Stimulated activated naive CD8-positive, alpha-beta T cell treated with anti-CD3 and anti-CD28 coated beads, Interleukin-15, Interleukin-2, amounts not matched to agents 100 ng/mL and 50 ng/mL, for 24 hours (primary cell): ENCODE measurements at regions not wholly inside any gene's neighbourhood (a gene's known extent, or its start where the extent isn't known, plus 50 kb on each side); places are given as distances from the start of the nearest gene placed in this dataset.

Experiments used
- H3K27ac Mint-ChIP-seq: one replicate; pipeline ENCODE4 v1.8.0; 2021; ENCODE audit warnings: mild to moderate bottlenecking, mixed read lengths
- H3K27me3 Mint-ChIP-seq: one replicate; pipeline ENCODE4 v1.8.0; 2021; ENCODE audit warnings: mixed read lengths
- H3K36me3 Mint-ChIP-seq: one replicate; pipeline ENCODE4 v1.8.0; 2021; ENCODE audit warnings: low read depth, mixed read lengths
- H3K4me1 Mint-ChIP-seq: one replicate; pipeline ENCODE4 v1.8.0; 2021; ENCODE audit warnings: low read depth, mixed read lengths
- H3K4me3 Mint-ChIP-seq: one replicate; pipeline ENCODE4 v1.8.0; 2021; ENCODE audit warnings: mild to moderate bottlenecking, mixed read lengths
- H3K9me3 Mint-ChIP-seq: one replicate; pipeline ENCODE4 v1.8.0; 2021; ENCODE audit warnings: mixed read lengths

DNA sequence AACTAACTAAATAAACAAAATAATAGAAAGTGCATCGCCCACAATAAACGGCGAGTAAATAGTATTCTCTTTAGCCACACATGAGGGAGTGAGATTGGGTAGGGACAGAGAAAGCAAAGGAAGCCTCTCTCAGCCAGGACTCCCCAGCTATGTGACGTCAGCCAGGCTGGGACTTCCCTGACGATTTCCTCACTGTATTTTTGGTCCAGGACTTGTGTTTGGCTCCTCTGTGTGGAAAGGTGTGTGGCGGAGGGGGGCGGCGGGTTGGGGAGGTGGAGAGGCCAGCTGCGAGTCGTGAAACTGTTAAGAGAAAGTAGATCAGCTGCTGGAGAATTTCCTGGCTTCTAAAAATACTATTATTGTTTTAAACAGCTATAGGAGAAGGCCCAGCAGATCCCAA is 1124.6 kb downstream of the AACS start:
- H3K4me3 Mint-ChIP-seq, result no peak overlapping the region
- no peak overlapping the region for H3K27ac Mint-ChIP-seq
- H3K4me1 Mint-ChIP-seq, result no peaks in the 10 kb centered on the region
- peaks cover 12% of the 10 kb centered on the region for H3K27me3 Mint-ChIP-seq
- H3K9me3 Mint-ChIP-seq, result peaks cover 4% of the 10 kb centered on the region
- H3K36me3 Mint-ChIP-seq, result no peaks in the 10 kb centered on the region

DNA sequence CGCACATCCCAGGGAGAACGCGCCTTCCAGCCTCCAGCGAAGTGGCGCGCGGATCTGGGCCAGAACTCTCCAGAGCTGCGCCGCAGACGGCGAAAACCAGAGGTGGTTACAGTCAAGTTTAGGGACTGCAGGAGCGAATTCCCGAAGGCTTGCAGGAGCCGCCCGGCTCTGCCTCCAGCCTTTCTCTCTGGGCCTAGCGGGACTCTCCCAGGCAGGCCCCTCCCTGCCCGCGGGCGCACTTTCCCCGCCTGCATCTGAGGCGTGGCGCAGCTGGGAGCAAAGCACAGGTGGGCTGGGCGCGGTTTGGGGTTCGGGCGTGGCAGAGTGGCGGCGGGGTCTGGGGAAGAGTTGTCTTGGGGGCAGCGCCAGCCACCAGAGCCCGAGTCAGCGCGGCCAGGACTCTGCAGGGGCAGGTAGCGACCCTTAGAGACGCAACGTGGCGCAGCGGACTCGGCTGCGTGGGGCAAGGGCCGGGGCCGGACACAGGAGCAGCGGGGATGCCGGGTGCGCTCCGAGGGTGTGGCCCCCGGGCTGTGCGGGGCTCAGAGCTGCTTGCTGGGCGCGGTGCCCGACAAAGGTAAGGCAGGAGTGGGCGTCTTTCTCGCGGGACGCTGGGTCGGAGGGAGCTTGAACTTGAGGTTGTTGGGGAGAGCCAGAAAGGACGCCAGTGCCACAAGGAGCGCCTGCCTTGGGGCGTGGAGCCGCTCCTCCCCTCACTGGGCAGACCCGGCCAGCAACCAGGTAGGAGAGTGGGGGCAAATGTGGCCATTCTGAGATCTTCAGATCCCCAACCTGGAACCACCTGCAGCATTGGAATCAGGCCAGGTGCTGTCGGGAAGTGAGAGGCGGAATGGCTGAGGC is 1126.0 kb downstream of the AACS start:
- H3K9me3 Mint-ChIP-seq, result peaks cover 4% of the 10 kb centered on the region
- no peak overlapping the region for H3K4me3 Mint-ChIP-seq
- H3K4me1 Mint-ChIP-seq, result no peaks in the 10 kb centered on the region
- no peaks in the 10 kb centered on the region for H3K36me3 Mint-ChIP-seq
- H3K27ac Mint-ChIP-seq, result no peak overlapping the region
- peaks cover 9% of the 10 kb centered on the region for H3K27me3 Mint-ChIP-seq

- Mint-ChIP-seq H3K4me3 (no peak overlapping the region), H3K4me1 (no peaks in the 10 kb centered on the region), H3K36me3 (no peaks in the 10 kb centered on the region), H3K27ac (no peak overlapping the region), H3K9me3 (peaks cover 4% of the 10 kb centered on the region), H3K27me3 (peaks cover 9% of the 10 kb centered on the region)
Observed at GRCh38 chr12:126191949-126192348, 1126.7 kb downstream of the AACS start.

- no peak overlapping the region for H3K4me3 Mint-ChIP-seq
Observed at GRCh38 chr12:126193190-126193589, 1128.0 kb downstream of the AACS start.

GRCh38 chr12:126196263-126196662 is 1131.0 kb downstream of the AACS start:
- H3K4me3 Mint-ChIP-seq, result no peak overlapping the region
- H3K4me1 Mint-ChIP-seq, result no peaks in the 10 kb centered on the region
- H3K27ac Mint-ChIP-seq, result no peak overlapping the region
- peaks cover 2% of the 10 kb centered on the region for H3K9me3 Mint-ChIP-seq
- H3K27me3 Mint-ChIP-seq, result no peaks in the 10 kb centered on the region
- H3K36me3 Mint-ChIP-seq, result no peaks in the 10 kb centered on the region

More at GRCh38 chr12:126193190-126193589, 1128.0 kb downstream of the AACS start:
- peaks cover 4% of the 10 kb centered on the region for H3K9me3 Mint-ChIP-seq
- H3K36me3 Mint-ChIP-seq, result no peaks in the 10 kb centered on the region
- no peak overlapping the region for H3K27ac Mint-ChIP-seq
- H3K4me1 Mint-ChIP-seq, result no peaks in the 10 kb centered on the region
- H3K27me3 Mint-ChIP-seq, result peaks cover 9% of the 10 kb centered on the region

GRCh38 chr12:126198516-126198915 is 1133.3 kb downstream of the AACS start:
- no peaks in the 10 kb centered on the region for H3K4me1 Mint-ChIP-seq
- no peaks in the 10 kb centered on the region for H3K36me3 Mint-ChIP-seq
- H3K27ac Mint-ChIP-seq, result no peak overlapping the region
- no peak overlapping the region for H3K4me3 Mint-ChIP-seq
- no peaks in the 10 kb centered on the region for H3K27me3 Mint-ChIP-seq
- H3K9me3 Mint-ChIP-seq, result peaks cover 10% of the 10 kb centered on the region

DNA sequence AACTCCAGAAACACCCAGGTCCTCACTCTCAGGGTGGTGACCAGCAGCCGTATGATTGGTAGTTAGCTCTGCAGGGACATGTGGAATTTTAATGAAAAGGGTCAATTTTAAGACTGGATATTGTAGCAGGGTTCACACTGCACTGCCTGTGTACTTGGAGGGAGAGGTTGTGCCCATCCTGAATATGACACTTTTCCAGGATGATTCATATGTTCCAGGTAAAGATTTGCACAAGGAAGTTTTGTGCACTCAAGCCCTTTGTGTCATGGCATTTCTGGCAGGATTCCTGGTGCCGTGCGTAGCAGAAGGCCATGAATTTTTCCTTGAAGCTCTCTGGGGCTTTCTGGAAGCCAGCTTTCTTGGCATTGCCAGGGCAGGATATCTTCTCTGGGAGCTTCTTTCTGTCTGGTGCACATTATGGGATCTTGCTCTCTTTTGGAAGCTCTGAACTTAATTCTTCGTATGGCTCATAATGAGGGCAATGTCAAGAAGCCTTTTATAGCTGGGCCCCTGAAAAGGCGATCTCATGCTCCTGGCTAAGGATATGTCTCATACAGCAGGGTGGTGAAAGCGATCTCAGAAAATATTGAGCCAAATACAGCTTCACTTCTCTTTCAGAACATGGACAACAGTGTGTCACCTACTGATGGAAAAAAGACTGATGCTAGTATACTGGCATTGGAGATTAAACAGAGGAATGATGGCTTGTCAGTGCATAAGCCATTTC is 1133.9 kb downstream of the AACS start:
- H3K9me3 Mint-ChIP-seq, result peaks cover 10% of the 10 kb centered on the region
- H3K36me3 Mint-ChIP-seq, result no peaks in the 10 kb centered on the region
- H3K4me3 Mint-ChIP-seq, result no peak overlapping the region
- H3K4me1 Mint-ChIP-seq, result no peaks in the 10 kb centered on the region
- H3K27ac Mint-ChIP-seq, result no peak overlapping the region
- no peaks in the 10 kb centered on the region for H3K27me3 Mint-ChIP-seq

- no peaks in the 10 kb centered on the region for H3K36me3 Mint-ChIP-seq
- no peaks in the 10 kb centered on the region for H3K27me3 Mint-ChIP-seq
- no peak overlapping the region for H3K27ac Mint-ChIP-seq
- H3K9me3 Mint-ChIP-seq, result peaks cover 17% of the 10 kb centered on the region
- H3K4me3 Mint-ChIP-seq, result no peak overlapping the region
- H3K4me1 Mint-ChIP-seq, result no peaks in the 10 kb centered on the region
Observed at GRCh38 chr12:126201981-126202537, 1136.8 kb downstream of the AACS start.

DNA sequence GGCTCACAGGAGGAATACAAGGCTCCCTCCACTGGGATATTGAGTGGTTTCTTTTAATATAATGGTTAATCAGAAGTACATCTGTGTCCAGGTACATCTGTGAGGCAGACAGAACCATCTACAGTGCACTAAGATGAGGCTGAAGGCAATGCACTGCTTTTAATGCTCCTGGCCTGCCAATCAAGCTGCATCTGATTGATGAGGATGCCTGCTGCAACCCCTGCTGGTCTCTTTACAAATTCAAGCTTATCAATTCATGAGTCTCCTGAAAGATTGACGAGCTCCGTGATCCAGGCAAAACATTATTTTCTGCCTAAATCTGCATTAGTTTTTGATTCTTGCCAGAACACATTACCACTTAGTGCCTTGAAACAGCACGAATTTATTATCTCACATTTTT is 1139.1 kb downstream of the AACS start:
- Mint-ChIP-seq H3K27me3 (no peaks in the 10 kb centered on the region), H3K4me1 (no peaks in the 10 kb centered on the region)

GRCh38 chr12:126210026-126210425 is 1144.8 kb downstream of the AACS start:
- Mint-ChIP-seq H3K27me3 (no peaks in the 10 kb centered on the region), H3K27ac (no peak overlapping the region), H3K4me3 (no peak overlapping the region), H3K36me3 (no peaks in the 10 kb centered on the region), H3K9me3 (peaks cover 6% of the 10 kb centered on the region), H3K4me1 (no peaks in the 10 kb centered on the region)

More for the DNA sequence above, 1139.1 kb downstream of the AACS start:
- peaks cover 17% of the 10 kb centered on the region for H3K9me3 Mint-ChIP-seq
- no peak overlapping the region for H3K27ac Mint-ChIP-seq
- no peaks in the 10 kb centered on the region for H3K36me3 Mint-ChIP-seq
- H3K4me3 Mint-ChIP-seq, result no peak overlapping the region

DNA sequence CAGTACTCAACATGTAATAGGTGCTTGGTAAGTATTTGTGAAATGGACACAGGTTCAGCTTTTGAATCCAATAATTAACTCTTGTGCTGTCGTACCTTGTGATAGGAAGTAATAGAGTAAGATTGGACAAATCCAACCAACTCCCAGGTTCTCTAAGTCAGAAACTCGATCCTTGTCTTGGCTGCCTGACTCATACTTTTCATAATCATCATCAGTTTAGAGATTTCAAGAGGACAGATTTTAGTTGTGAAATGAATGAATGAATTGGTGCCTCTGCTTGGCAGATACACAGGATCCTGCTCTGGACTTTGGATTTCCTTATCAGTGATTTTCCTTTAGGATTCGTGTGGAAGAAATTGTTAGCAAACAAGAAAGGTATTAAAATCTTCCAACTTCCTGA is 1145.2 kb downstream of the AACS start:
- no peaks in the 10 kb centered on the region for H3K4me1 Mint-ChIP-seq
- no peaks in the 10 kb centered on the region for H3K27me3 Mint-ChIP-seq
- H3K27ac Mint-ChIP-seq, result no peak overlapping the region
- H3K4me3 Mint-ChIP-seq, result no peak overlapping the region
- H3K9me3 Mint-ChIP-seq, result peaks cover 3% of the 10 kb centered on the region
- H3K36me3 Mint-ChIP-seq, result no peaks in the 10 kb centered on the region

- Mint-ChIP-seq H3K27ac (no peak overlapping the region), H3K36me3 (no peaks in the 10 kb centered on the region), H3K4me1 (no peaks in the 10 kb centered on the region), H3K9me3 (no peaks in the 10 kb centered on the region), H3K27me3 (no peaks in the 10 kb centered on the region), H3K4me3 (no peak overlapping the region)
Observed at GRCh38 chr12:126212824-126213223, 1147.6 kb downstream of the AACS start.

GRCh38 chr12:126218697-126219096 is 1153.5 kb downstream of the AACS start:
- H3K4me3 Mint-ChIP-seq, result no peak overlapping the region
- H3K27me3 Mint-ChIP-seq, result no peaks in the 10 kb centered on the region
- peaks cover 7% of the 10 kb centered on the region for H3K9me3 Mint-ChIP-seq
- H3K27ac Mint-ChIP-seq, result no peak overlapping the region
- no peaks in the 10 kb centered on the region for H3K4me1 Mint-ChIP-seq
- no peaks in the 10 kb centered on the region for H3K36me3 Mint-ChIP-seq

- H3K4me3 Mint-ChIP-seq, result no peak overlapping the region
- H3K27me3 Mint-ChIP-seq, result no peaks in the 10 kb centered on the region
- no peak overlapping the region for H3K27ac Mint-ChIP-seq
- H3K9me3 Mint-ChIP-seq, result peaks cover 7% of the 10 kb centered on the region
- no peaks in the 10 kb centered on the region for H3K36me3 Mint-ChIP-seq
- H3K4me1 Mint-ChIP-seq, result no peaks in the 10 kb centered on the region
Observed at GRCh38 chr12:126219139-126219538, 1153.9 kb downstream of the AACS start.

DNA sequence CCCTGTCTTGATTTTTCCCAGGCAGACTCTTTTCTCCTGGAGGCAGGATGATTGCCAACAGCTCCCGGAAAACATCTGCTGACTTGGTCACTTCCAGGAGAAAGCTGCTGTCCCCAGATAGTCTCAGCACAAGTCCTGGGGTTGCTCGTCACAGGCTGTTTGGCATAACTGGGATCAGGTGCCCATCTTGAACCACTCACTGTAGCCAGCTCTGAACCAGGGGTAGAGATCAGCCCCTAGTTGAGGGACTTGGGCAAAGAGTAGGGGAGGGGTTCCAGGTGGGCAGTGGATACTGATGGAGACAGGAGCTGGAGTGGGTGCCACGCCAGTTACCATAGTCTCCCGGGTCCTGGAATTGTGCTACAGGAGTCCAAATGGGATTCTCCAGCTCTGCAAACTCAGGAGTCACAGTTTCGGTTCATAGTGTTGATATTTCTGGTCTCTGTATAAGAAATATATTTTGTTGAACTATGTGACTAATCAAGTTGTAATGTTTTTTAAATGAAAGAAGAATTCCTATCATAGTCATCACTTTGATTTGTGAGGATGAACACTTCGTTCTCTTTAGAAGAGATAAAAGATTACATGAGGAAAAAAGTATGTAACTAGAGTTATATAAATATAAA is 1154.5 kb downstream of the AACS start:
- Mint-ChIP-seq H3K36me3 (no peaks in the 10 kb centered on the region), H3K9me3 (peaks cover 7% of the 10 kb centered on the region), H3K4me1 (no peaks in the 10 kb centered on the region), H3K27me3 (no peaks in the 10 kb centered on the region), H3K4me3 (no peak overlapping the region), H3K27ac (no peak overlapping the region)
